MCF 10A (cell line): ENCODE measurements at regions not wholly inside any gene's neighbourhood (a gene's known extent, or its start where the extent isn't known, plus 50 kb on each side); places are given as distances from the start of the nearest gene placed in this dataset.

Experiments used
- BruUV-seq: library from RNA; stranded (reverse); fragments of 400-500 nt; replicated peaks from 2 replicates; lab custom pipeline; 2021; lab: Mats Ljungman, UMichigan
- CTCF ChIA-PET: fragments of 300-600 bp; sonication (Branson Sonifier 250); formaldehyde crosslinking; extraction: SDS; loops from one replicate; lab custom pipeline; 2021; ENCODE audit warnings: antibody characterized with exemption, inconsistent platforms; lab: Yijun Ruan, JAX
- POLR2A ChIA-PET: fragments of 300-600, 350-650 bp; sonication (Branson Sonifier 250); formaldehyde crosslinking; extraction: SDS; loops from one replicate; lab custom pipeline; 2020; ENCODE audit warnings: antibody characterized with exemption, inconsistent platforms; lab: Yijun Ruan, JAX
- DNase-seq: peaks from one replicate; pipeline ENCODE4 v3.0.0-alpha.2; 2018; ENCODE audit not compliant: unreplicated experiment
- H3K27ac Mint-ChIP-seq: one replicate; pipeline ENCODE4 v1.8.0; 2022; ENCODE audit warnings: mild to moderate bottlenecking, low read depth, mixed read lengths; ENCODE audit not compliant: unreplicated experiment
- H3K27me3 Mint-ChIP-seq: one replicate; pipeline ENCODE4 v1.8.0; 2022; ENCODE audit warnings: mixed read lengths; ENCODE audit not compliant: insufficient read depth, unreplicated experiment
- H3K36me3 Mint-ChIP-seq: one replicate; pipeline ENCODE4 v1.8.0; 2022; ENCODE audit warnings: mild to moderate bottlenecking, moderate library complexity, mixed read lengths; ENCODE audit not compliant: insufficient read depth, unreplicated experiment
- H3K4me1 Mint-ChIP-seq: one replicate; pipeline ENCODE4 v1.8.0; 2022; ENCODE audit warnings: mixed read lengths; ENCODE audit not compliant: insufficient read depth, unreplicated experiment
- H3K4me3 Mint-ChIP-seq: one replicate; pipeline ENCODE4 v1.8.0; 2022; ENCODE audit warnings: mild to moderate bottlenecking, moderate library complexity, mixed read lengths; ENCODE audit not compliant: unreplicated experiment
- H3K9me3 Mint-ChIP-seq: one replicate; pipeline ENCODE4 v1.8.0; 2022; ENCODE audit warnings: mixed read lengths; ENCODE audit not compliant: unreplicated experiment
- CTCF ChIP-seq: fragments of 200-600 bp; IDR thresholded peaks from one replicate; pipeline ENCODE4 v1.8.0; 2022; ENCODE audit warnings: antibody characterized with exemption, mild to moderate bottlenecking; ENCODE audit not compliant: unreplicated experiment
- intact Hi-C: fragments of 100-400 bp; cut with micrococcal nuclease; formaldehyde crosslinking; loops from 2 replicates; pipeline ENCODE4 v1.14.1; 2022

- POLR2A ChIA-PET = no interaction called here
- intact Hi-C loops = no loop called here
- H3K36me3 Mint-ChIP-seq = no peaks in the 10 kb centered on the region
- H3K27ac Mint-ChIP-seq = no peak overlapping the region
- CTCF ChIA-PET = no interaction called here
- no peaks in the 10 kb centered on the region for H3K9me3 Mint-ChIP-seq
- DNase-seq = no peak
- no peak for TF ChIP-seq CTCF
- H3K4me3 Mint-ChIP-seq = no peak overlapping the region
- H3K4me1 Mint-ChIP-seq = no peaks in the 10 kb centered on the region
- H3K27me3 Mint-ChIP-seq = peaks cover 10% of the 10 kb centered on the region
- BruUV-seq = no TSS peak
These were observed 67.2 kb upstream of the ALX4 start for GRCh38 chr11:44377121-44377520.

DNA sequence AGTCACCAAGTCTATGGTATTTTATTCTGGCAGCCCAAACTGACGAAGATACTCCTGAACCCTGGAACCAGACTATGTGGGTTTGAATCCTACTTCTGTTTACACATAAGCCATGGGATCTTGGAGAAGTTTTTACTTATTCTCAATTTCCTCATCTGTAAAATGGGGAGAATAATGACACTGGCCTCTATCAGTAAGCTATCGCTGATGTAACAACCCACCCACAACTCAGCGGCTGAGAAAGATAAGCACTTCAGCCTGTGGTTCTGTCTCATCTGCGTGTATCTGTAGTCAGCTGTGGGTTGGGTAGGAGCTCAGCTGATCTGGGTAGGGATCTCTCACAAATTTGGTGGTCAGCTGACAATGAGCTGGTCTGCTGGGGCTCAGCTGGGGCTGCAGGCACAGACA is 68.0 kb upstream of the ALX4 start:
- DNase-seq = no peak
- CTCF ChIA-PET = no interaction called here
- no peaks in the 10 kb centered on the region for H3K4me1 Mint-ChIP-seq
- POLR2A ChIA-PET = no interaction called here
- no peaks in the 10 kb centered on the region for H3K36me3 Mint-ChIP-seq
- peaks cover 18% of the 10 kb centered on the region for H3K27me3 Mint-ChIP-seq
- intact Hi-C loops = no loop called here
- no peaks in the 10 kb centered on the region for H3K9me3 Mint-ChIP-seq
- H3K4me3 Mint-ChIP-seq = no peak overlapping the region
- TF ChIP-seq CTCF = no peak
- no peak overlapping the region for H3K27ac Mint-ChIP-seq
- BruUV-seq = no TSS peak

GRCh38 chr11:44379141-44380008 is 69.4 kb upstream of the ALX4 start:
- CTCF ChIA-PET = no interaction called here
- peaks cover 31% of the 10 kb centered on the region for H3K27me3 Mint-ChIP-seq

DNA sequence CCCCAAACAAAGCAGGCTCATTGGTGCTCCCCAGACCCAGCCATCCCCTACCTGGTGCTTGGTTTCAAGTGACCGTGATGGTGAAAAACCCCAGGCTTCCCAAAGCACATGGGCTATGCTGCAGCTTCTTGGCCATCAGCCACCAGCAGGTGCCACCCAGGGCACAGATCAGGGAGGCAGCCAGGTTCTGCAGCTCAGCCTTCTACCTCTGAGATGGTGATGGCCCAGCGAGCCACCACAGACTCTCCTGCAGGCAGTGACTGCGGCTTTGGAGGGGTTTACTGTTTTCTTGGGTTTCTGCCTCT is 70.0 kb upstream of the ALX4 start:
- CTCF ChIA-PET = no interaction called here
- Mint-ChIP-seq H3K27ac (no peak overlapping the region), H3K4me3 (no peak overlapping the region), H3K27me3 (peaks cover 31% of the 10 kb centered on the region), H3K36me3 (no peaks in the 10 kb centered on the region), H3K4me1 (no peaks in the 10 kb centered on the region), H3K9me3 (no peaks in the 10 kb centered on the region)
- BruUV-seq = no TSS peak
- TF ChIP-seq CTCF = no peak
- intact Hi-C loops = no loop called here
- POLR2A ChIA-PET = no interaction called here
- DNase-seq = no peak

More at GRCh38 chr11:44379141-44380008, 69.4 kb upstream of the ALX4 start:
- DNase-seq = no peak
- Mint-ChIP-seq H3K9me3 (no peaks in the 10 kb centered on the region), H3K4me3 (no peak overlapping the region), H3K27ac (no peak overlapping the region), H3K4me1 (no peaks in the 10 kb centered on the region), H3K36me3 (no peaks in the 10 kb centered on the region)
- POLR2A ChIA-PET = no interaction called here
- TF ChIP-seq CTCF = no peak
- no TSS peak for BruUV-seq
- intact Hi-C loops = no loop called here
